Activated naive CD4-positive, alpha-beta T cell treated with anti-CD3 and anti-CD28 coated beads, Interleukin-2, amount 50 U/mL, for 24 hours (primary cell): ENCODE measurements at regions not wholly inside any gene's neighbourhood (a gene's known extent, or its start where the extent isn't known, plus 50 kb on each side); places are given as distances from the start of the nearest gene placed in this dataset.

Experiments
- H3K27ac Mint-ChIP-seq: one replicate; pipeline ENCODE4 v1.8.0; 2021; ENCODE audit warnings: mild to moderate bottlenecking, mixed read lengths
- H3K27me3 Mint-ChIP-seq: one replicate; pipeline ENCODE4 v1.8.0; 2021; ENCODE audit warnings: mixed read lengths
- H3K36me3 Mint-ChIP-seq: one replicate; pipeline ENCODE4 v1.8.0; 2021; ENCODE audit warnings: mixed read lengths
- H3K4me1 Mint-ChIP-seq: one replicate; pipeline ENCODE4 v1.8.0; 2021; ENCODE audit warnings: mixed read lengths
- H3K4me3 Mint-ChIP-seq: one replicate; pipeline ENCODE4 v1.8.0; 2021; ENCODE audit warnings: mild to moderate bottlenecking, mixed read lengths
- H3K9me3 Mint-ChIP-seq: one replicate; pipeline ENCODE4 v1.8.0; 2021; ENCODE audit warnings: mixed read lengths

DNA sequence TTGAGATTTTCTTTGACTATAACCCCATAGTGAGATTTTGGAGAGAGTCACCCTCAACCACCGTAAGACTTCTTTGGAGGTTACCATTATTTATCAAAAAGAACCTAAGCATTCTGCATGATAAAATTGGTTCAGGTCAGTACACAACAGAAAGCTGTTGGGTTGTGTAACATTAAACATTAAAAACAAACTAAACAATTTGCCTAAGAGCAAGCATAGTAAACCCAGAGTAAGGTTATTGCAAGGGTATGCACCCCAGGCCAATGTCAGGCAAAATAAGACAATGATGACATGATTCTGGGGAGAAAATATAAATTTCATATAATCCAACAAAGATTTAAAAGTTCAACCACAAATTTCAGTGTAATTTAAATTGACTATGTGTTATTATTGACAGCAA lies 472.4 kb downstream of the SH2D1A start:
- H3K4me1 Mint-ChIP-seq, result no peaks in the 10 kb centered on the region
- H3K27ac Mint-ChIP-seq, result no peak overlapping the region

DNA sequence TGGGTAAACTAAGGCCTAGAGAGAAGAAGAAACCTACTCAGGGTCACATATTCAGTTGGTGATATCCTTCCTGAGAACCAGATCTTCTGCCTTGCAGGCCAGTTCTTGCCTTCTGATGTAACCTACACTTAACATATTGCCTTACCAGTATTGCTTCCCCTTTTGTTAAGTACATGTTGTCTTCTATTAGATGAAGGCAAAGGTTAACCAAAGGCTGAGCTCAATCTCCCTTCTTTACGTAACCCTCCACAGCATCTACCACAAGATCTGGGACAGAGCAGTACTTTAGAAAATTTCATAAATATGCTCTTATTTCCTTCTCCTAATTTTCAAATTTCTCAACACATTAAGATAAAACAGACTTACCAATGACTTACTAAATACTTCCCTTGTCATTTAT lies 474.4 kb downstream of the SH2D1A start:
- H3K36me3 Mint-ChIP-seq, result no peaks in the 10 kb centered on the region
- H3K27ac Mint-ChIP-seq, result no peak overlapping the region
- H3K4me1 Mint-ChIP-seq, result no peaks in the 10 kb centered on the region
- no peaks in the 10 kb centered on the region for H3K27me3 Mint-ChIP-seq
- no peaks in the 10 kb centered on the region for H3K9me3 Mint-ChIP-seq
- H3K4me3 Mint-ChIP-seq, result no peak overlapping the region

More for the DNA sequence above, 472.4 kb downstream of the SH2D1A start:
- H3K9me3 Mint-ChIP-seq, result no peaks in the 10 kb centered on the region
- no peaks in the 10 kb centered on the region for H3K27me3 Mint-ChIP-seq
- no peak overlapping the region for H3K4me3 Mint-ChIP-seq
- H3K36me3 Mint-ChIP-seq, result no peaks in the 10 kb centered on the region

DNA sequence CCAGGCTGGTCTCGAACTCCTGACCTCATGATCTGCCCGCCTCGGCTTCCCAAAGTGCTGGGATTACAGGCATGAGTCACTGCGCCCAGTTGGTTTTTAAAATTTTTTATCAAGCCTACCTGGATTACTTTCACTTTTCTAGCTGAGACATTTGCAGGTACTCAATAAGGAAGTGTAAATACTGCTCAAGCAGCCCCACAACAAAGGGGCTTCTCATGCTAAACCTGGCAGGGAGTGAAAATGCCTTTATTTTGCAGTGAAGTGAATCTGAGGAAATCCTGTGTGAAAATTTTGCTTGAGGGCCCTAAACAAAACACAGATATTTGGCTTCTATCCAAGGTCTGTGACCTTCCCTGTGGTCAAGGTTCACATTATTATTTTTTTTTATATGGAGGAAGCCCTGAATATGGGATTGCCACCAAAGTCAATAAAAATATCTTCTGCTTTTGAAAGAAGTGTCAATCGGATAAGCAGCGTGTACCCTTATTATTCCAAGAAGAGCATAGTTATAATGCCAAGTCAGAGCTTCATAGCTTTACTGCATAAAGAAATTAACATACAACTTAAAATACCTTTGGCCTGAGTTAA lies 481.0 kb downstream of the SH2D1A start:
- Mint-ChIP-seq H3K27me3 (no peaks in the 10 kb centered on the region), H3K4me1 (peaks cover 14% of the 10 kb centered on the region), H3K9me3 (no peaks in the 10 kb centered on the region), H3K36me3 (no peaks in the 10 kb centered on the region), H3K27ac (no peak overlapping the region), H3K4me3 (no peak overlapping the region)

- no peaks in the 10 kb centered on the region for H3K9me3 Mint-ChIP-seq
- H3K4me3 Mint-ChIP-seq, result no peak overlapping the region
- no peaks in the 10 kb centered on the region for H3K36me3 Mint-ChIP-seq
- H3K27ac Mint-ChIP-seq, result no peak overlapping the region
- H3K27me3 Mint-ChIP-seq, result no peaks in the 10 kb centered on the region
- H3K4me1 Mint-ChIP-seq, result peaks cover 14% of the 10 kb centered on the region
Measured at GRCh38 chrX:124829930-124830329, 483.6 kb downstream of the SH2D1A start.

DNA sequence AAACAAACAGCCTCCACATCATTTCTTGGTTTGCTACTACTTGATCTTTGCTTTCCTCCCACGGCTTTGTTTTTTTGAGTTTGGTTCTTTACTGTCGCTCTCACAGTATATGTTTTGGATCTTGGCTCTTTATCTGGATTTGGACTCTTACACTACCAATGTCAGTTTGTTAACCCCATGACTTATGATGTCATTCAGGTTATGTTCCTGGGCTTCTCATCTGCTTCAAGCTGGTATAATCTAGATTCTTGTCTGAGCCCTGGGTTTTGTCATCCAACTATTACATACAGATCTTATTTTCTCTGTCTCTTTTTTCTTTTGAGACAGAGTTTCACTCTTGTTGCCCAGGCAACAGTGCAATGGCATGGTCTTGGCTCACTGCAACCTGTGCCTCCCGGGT lies 482.9 kb upstream of the TEX13C start:
- H3K36me3 Mint-ChIP-seq, result no peaks in the 10 kb centered on the region
- no peak overlapping the region for H3K4me3 Mint-ChIP-seq
- no peak overlapping the region for H3K27ac Mint-ChIP-seq
- no peaks in the 10 kb centered on the region for H3K9me3 Mint-ChIP-seq
- peaks cover 7% of the 10 kb centered on the region for H3K4me1 Mint-ChIP-seq
- H3K27me3 Mint-ChIP-seq, result peaks cover 1% of the 10 kb centered on the region

- Mint-ChIP-seq H3K4me1 (no peaks in the 10 kb centered on the region), H3K4me3 (no peak overlapping the region), H3K9me3 (no peaks in the 10 kb centered on the region), H3K36me3 (no peaks in the 10 kb centered on the region), H3K27ac (no peak overlapping the region), H3K27me3 (no peaks in the 10 kb centered on the region)
Measured at GRCh38 chrX:124842205-124842604, 477.5 kb upstream of the TEX13C start.

DNA sequence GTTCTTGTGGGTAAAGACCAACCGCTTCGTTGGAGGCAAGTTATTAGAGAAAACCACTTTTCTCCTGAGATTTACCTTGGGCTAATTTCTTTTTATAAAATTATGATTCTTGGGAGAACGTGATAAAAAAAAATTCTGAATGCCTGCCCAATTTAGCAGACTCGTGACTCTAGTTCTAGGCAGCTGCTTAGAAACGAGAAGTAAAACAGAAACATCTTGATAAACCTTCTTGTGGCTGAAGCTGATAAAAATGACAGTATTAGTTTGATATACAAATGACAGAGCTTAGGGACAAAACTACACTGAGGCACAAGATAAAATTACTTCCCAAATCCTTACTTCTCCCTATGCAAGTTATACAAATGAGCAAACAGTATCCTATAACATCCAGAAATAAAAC lies 458.9 kb upstream of the TEX13C start:
- H3K36me3 Mint-ChIP-seq, result no peaks in the 10 kb centered on the region
- no peak overlapping the region for H3K4me3 Mint-ChIP-seq
- H3K27me3 Mint-ChIP-seq, result peaks cover 2% of the 10 kb centered on the region
- no peak overlapping the region for H3K27ac Mint-ChIP-seq
- H3K9me3 Mint-ChIP-seq, result no peaks in the 10 kb centered on the region
- H3K4me1 Mint-ChIP-seq, result no peaks in the 10 kb centered on the region

GRCh38 chrX:124862301-124862700 lies 457.4 kb upstream of the TEX13C start:
- Mint-ChIP-seq H3K27ac (no peak overlapping the region), H3K4me3 (no peak overlapping the region), H3K4me1 (no peaks in the 10 kb centered on the region), H3K36me3 (no peaks in the 10 kb centered on the region), H3K27me3 (peaks cover 2% of the 10 kb centered on the region), H3K9me3 (no peaks in the 10 kb centered on the region)

DNA sequence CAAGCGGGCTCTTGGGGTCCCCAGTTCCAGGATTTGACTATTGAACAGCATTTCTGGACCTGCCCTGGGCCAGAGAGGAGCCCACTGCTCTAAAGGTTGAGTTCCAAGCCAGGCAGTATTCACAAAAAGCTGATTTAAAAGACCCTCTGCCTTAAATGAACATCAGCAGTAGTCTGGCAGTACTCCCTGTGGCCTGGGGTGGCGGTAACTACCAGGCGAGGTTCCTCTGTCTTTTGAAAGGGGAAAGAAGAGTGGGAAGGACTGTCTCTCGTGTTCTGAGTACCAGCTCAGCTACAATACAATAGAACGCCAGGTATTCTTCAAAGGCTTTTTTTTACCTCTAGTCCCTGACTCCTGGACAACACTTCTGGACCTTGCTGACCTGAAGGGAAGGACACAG lies 456.4 kb upstream of the TEX13C start:
- Mint-ChIP-seq H3K36me3 (no peaks in the 10 kb centered on the region), H3K27ac (no peak overlapping the region), H3K27me3 (peaks cover 2% of the 10 kb centered on the region), H3K4me1 (no peaks in the 10 kb centered on the region), H3K4me3 (no peak overlapping the region), H3K9me3 (no peaks in the 10 kb centered on the region)

- no peak overlapping the region for H3K27ac Mint-ChIP-seq
- H3K27me3 Mint-ChIP-seq, result no peaks in the 10 kb centered on the region
- H3K36me3 Mint-ChIP-seq, result no peaks in the 10 kb centered on the region
- no peaks in the 10 kb centered on the region for H3K4me1 Mint-ChIP-seq
- H3K4me3 Mint-ChIP-seq, result no peak overlapping the region
- H3K9me3 Mint-ChIP-seq, result no peaks in the 10 kb centered on the region
Measured at GRCh38 chrX:124887572-124887971, 432.1 kb upstream of the TEX13C start.

DNA sequence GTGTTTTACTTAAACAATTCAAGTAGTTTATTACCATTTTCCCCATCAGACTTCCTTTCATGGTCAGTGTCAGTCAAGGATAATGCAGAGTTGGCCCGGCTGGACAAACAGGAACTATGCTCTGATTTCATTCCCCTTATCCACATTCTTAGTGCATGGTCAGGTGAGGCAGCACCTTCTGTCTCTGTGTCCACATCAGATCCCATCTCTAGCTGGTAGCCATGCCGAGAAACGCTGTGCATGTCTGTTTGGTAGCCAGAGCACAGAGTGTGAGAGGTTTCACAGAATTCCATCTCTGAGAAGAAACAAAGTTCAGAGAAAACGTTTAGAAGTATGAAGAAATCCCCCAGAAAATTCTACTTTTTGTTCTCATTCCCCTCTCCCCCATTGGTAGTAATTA lies 423.7 kb upstream of the TEX13C start:
- no peak overlapping the region for H3K27ac Mint-ChIP-seq
- H3K36me3 Mint-ChIP-seq, result no peaks in the 10 kb centered on the region
- no peaks in the 10 kb centered on the region for H3K4me1 Mint-ChIP-seq
- no peak overlapping the region for H3K4me3 Mint-ChIP-seq
- no peaks in the 10 kb centered on the region for H3K9me3 Mint-ChIP-seq
- H3K27me3 Mint-ChIP-seq, result no peaks in the 10 kb centered on the region

DNA sequence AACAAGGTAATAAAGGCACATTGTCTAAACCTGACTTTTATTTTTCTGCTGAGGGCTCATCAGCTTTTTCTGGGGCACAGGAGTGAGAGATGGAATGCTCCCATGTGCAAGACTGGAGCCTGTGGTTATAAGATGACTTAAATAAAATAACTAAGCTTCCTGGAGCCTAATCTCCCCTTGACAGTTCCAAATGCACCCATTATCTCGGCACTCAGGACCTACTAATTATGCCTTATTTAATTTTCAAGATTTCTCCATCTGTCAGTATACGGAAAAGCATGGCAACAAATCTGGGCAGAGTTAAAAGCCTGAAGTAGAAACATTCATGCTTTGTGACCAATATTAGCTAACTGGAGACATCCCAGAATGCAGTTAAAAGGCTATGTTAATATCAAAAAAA lies 416.7 kb upstream of the TEX13C start:
- Mint-ChIP-seq H3K9me3 (no peaks in the 10 kb centered on the region), H3K4me3 (no peak overlapping the region), H3K36me3 (no peaks in the 10 kb centered on the region), H3K4me1 (no peaks in the 10 kb centered on the region), H3K27ac (no peak overlapping the region), H3K27me3 (no peaks in the 10 kb centered on the region)

DNA sequence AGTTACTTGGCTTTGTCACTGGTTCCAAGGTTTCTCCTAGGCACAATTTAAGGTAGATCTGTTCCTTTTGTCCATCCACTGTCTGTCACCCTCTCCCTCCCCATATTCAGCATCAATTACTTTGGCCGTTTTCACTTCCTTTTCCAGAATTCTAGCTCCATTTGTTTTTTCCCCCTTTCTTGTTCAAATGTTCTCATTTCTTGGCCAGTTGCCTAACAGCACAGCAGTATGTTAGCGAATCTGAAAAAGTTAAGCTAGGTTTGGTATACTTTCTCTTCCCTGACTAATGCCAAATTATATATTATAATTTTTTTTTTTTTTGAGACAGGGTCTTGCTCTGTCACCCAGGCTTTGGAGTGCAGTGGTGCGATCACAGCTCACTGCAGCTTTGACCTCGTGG lies 409.1 kb upstream of the TEX13C start:
- Mint-ChIP-seq H3K27ac (no peak overlapping the region), H3K4me3 (no peak overlapping the region), H3K36me3 (no peaks in the 10 kb centered on the region), H3K9me3 (no peaks in the 10 kb centered on the region), H3K27me3 (no peaks in the 10 kb centered on the region), H3K4me1 (no peaks in the 10 kb centered on the region)

GRCh38 chrX:124917011-124917410 lies 402.7 kb upstream of the TEX13C start:
- Mint-ChIP-seq H3K36me3 (no peaks in the 10 kb centered on the region), H3K27ac (no peak overlapping the region), H3K27me3 (no peaks in the 10 kb centered on the region), H3K4me3 (no peak overlapping the region), H3K9me3 (no peaks in the 10 kb centered on the region), H3K4me1 (no peaks in the 10 kb centered on the region)

DNA sequence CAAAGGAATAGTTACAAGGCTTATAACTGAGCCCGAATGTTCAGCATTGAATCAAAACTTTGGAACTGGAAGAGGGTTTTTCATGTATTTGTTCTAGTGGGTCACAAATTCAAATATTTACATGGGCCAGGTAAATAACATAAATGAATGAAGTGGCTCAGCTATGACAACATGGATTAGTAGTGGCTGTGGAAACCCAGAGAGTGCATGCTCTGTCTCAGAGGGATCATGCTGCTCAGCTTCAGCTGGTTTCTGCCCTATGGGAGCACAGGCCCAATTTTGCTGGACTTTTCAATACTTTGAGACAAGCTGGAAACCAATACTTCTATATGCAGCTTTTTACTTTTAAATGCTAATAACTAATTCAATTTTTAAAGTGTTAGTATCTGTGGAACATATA lies 394.0 kb upstream of the TEX13C start:
- no peaks in the 10 kb centered on the region for H3K36me3 Mint-ChIP-seq
- no peak overlapping the region for H3K4me3 Mint-ChIP-seq
- no peak overlapping the region for H3K27ac Mint-ChIP-seq
- no peaks in the 10 kb centered on the region for H3K9me3 Mint-ChIP-seq
- H3K27me3 Mint-ChIP-seq, result no peaks in the 10 kb centered on the region
- H3K4me1 Mint-ChIP-seq, result no peaks in the 10 kb centered on the region

DNA sequence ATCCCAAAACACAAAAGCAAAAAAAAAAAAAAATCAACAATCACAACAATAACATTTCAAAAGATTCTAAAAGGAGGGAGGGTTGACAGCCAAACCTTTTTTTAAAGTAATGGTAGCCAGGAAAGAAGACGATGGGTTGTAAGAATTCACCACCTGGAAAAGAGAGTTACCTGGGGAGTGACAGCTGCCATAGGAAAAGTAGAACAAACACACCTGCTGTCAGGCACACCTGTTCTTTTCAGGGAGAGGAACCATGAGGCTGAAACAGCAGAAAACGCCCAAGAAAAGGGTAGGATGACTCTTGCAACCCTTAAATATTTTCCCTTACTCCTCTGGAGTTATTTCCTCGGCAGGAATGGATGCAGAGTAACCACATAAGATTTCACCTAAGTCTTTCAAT lies 388.4 kb upstream of the TEX13C start:
- Mint-ChIP-seq H3K36me3 (no peaks in the 10 kb centered on the region), H3K27me3 (no peaks in the 10 kb centered on the region), H3K9me3 (no peaks in the 10 kb centered on the region), H3K27ac (no peak overlapping the region), H3K4me1 (no peaks in the 10 kb centered on the region), H3K4me3 (no peak overlapping the region)

DNA sequence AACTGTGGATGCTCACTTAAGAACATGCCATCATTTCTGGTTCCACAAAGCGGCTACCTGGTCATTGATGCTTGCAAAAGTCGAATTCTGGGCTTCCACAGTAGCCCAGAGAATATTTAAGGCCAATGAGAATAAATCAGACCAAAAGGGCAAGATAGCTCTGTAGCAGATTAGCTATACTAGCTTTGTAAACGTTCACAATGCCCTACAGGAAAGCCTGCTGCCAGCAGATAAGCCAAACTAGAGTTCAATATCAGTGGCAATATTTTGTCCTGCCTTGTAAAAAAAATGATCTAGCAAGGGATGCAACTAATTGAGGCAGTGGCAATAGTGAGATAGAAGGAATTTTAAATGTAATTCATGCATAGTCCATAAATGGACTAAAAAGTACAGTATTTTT lies 387.7 kb upstream of the TEX13C start:
- no peaks in the 10 kb centered on the region for H3K27me3 Mint-ChIP-seq

More for the DNA sequence above, 387.7 kb upstream of the TEX13C start:
- no peak overlapping the region for H3K27ac Mint-ChIP-seq
- H3K9me3 Mint-ChIP-seq, result no peaks in the 10 kb centered on the region
- no peaks in the 10 kb centered on the region for H3K4me1 Mint-ChIP-seq
- H3K4me3 Mint-ChIP-seq, result no peak overlapping the region
- no peaks in the 10 kb centered on the region for H3K36me3 Mint-ChIP-seq
